DND-41 (cell line): ENCODE measurements at regions not wholly inside any gene's neighbourhood (a gene's known extent, or its start where the extent isn't known, plus 50 kb on each side); places are given as distances from the start of the nearest gene placed in this dataset.

Experiments
- EZH2 ChIP-seq: IDR thresholded peaks from 3 replicates; pipeline ENCODE4 v1.6.1; 2012; ENCODE audit warnings: borderline replicate concordance, low read depth, mild to moderate bottlenecking, moderate library complexity, low read length, inconsistent platforms; ENCODE audit not compliant: severe bottlenecking
- TF ChIP-seq, protein P1 (sequence below): IDR thresholded peaks from 2 replicates; pipeline ENCODE4 v1.5.1; 2012; ENCODE audit warnings: borderline replicate concordance, low read length, moderate library complexity, mild to moderate bottlenecking; ENCODE audit not compliant: poor library complexity, severe bottlenecking; ENCODE audit errors: extremely low read depth

DNA sequence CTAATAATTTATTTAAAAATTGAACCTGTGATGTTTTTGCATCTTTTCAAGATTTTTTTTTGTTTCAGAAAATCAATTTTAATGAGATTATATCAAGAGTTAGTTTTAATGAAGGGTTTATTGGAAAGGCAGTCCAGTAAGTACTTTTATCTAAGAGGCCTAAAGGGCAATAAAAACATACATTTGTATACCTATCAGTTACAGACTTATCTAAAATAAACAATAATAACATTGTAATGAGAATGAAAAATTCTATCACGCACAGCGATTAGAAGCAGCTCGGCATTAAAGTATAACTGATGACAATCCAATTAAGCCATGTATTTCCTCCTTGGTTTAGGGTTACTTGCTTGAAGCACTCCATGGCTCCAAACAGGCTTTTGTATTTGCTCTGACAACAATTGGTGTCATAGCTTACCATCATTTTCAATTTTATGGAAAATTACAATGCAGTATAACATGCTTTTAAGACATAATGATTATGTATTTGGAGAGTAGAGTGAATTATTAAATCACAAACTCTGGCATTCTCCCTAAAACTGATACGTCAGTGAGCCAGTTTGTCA lies 629.4 kb downstream of the TSN start:
- TF ChIP-seq, protein P1, sequence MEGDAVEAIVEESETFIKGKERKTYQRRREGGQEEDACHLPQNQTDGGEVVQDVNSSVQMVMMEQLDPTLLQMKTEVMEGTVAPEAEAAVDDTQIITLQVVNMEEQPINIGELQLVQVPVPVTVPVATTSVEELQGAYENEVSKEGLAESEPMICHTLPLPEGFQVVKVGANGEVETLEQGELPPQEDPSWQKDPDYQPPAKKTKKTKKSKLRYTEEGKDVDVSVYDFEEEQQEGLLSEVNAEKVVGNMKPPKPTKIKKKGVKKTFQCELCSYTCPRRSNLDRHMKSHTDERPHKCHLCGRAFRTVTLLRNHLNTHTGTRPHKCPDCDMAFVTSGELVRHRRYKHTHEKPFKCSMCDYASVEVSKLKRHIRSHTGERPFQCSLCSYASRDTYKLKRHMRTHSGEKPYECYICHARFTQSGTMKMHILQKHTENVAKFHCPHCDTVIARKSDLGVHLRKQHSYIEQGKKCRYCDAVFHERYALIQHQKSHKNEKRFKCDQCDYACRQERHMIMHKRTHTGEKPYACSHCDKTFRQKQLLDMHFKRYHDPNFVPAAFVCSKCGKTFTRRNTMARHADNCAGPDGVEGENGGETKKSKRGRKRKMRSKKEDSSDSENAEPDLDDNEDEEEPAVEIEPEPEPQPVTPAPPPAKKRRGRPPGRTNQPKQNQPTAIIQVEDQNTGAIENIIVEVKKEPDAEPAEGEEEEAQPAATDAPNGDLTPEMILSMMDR = no peak
- TF ChIP-seq EZH2 = no peak
